ENCODE measurements at regions not wholly inside any gene's neighbourhood (a gene's known extent, or its start where the extent isn't known, plus 50 kb on each side); places are given as distances from the start of the nearest gene placed in this dataset.

- DNase-seq, result no peak
Observed at GRCh38 chr4:147370473-147370872, 110.4 kb upstream of the EDNRA start.

- DNase-seq, result no peak
Observed at GRCh38 chr4:147370881-147371280, 110.0 kb upstream of the EDNRA start.

- DNase-seq, result no peak
Observed at GRCh38 chr4:147371661-147372060, 109.2 kb upstream of the EDNRA start.

- DNase-seq, result no peak
Observed at GRCh38 chr4:147378780-147379179, 102.1 kb upstream of the EDNRA start.

GRCh38 chr4:147381749-147382148 lies 99.1 kb upstream of the EDNRA start:
- DNase-seq, result no peak

GRCh38 chr4:147388018-147388417 lies 92.9 kb upstream of the EDNRA start:
- no peak for DNase-seq

GRCh38 chr4:147396105-147396504 lies 84.8 kb upstream of the EDNRA start:
- DNase-seq, result no peak

- no peak for DNase-seq
Observed at GRCh38 chr4:147398556-147398955, 82.3 kb upstream of the EDNRA start.

- DNase-seq, result no peak
Observed at GRCh38 chr4:147400721-147401120, 80.2 kb upstream of the EDNRA start.

GRCh38 chr4:147401221-147401620 lies 79.7 kb upstream of the EDNRA start:
- no peak for DNase-seq

GRCh38 chr4:147407261-147408045 lies 73.4 kb upstream of the EDNRA start:
- DNase-seq, result no peak

GRCh38 chr4:147408189-147408588 lies 72.7 kb upstream of the EDNRA start:
- no peak for DNase-seq

- DNase-seq, result no peak
Observed at GRCh38 chr4:147409350-147409749, 71.5 kb upstream of the EDNRA start.

- DNase-seq, result no peak
Observed at GRCh38 chr4:147418226-147418625, 62.7 kb upstream of the EDNRA start.

- DNase-seq, result no peak
Observed at GRCh38 chr4:147421456-147421855, 59.4 kb upstream of the EDNRA start.

GRCh38 chr4:147423229-147423628 lies 57.7 kb upstream of the EDNRA start:
- DNase-seq, result no peak

GRCh38 chr4:147425019-147425418 lies 55.9 kb upstream of the EDNRA start:
- no peak for DNase-seq

GRCh38 chr4:147428583-147428982 lies 52.3 kb upstream of the EDNRA start:
- no peak for DNase-seq

GRCh38 chr4:147430111-147430510 lies 50.8 kb upstream of the EDNRA start:
- DNase-seq, result no peak

All from NCI-H1694 (cell line).